ENCODE measurements at regions not wholly inside any gene's neighbourhood (a gene's known extent, or its start where the extent isn't known, plus 50 kb on each side); places are given as distances from the start of the nearest gene placed in this dataset.

- DNase-seq = no peak
Observed at GRCh38 chr6:8780653-8781052, 345.3 kb upstream of the SLC35B3 start.

- DNase-seq = no peak
Observed at GRCh38 chr6:8764733-8765132, 329.4 kb upstream of the SLC35B3 start.

- no peak for DNase-seq
Observed at GRCh38 chr6:8760951-8761350, 325.6 kb upstream of the SLC35B3 start.

- no peak for DNase-seq
Observed at GRCh38 chr6:8758412-8758811, 323.1 kb upstream of the SLC35B3 start.

DNA sequence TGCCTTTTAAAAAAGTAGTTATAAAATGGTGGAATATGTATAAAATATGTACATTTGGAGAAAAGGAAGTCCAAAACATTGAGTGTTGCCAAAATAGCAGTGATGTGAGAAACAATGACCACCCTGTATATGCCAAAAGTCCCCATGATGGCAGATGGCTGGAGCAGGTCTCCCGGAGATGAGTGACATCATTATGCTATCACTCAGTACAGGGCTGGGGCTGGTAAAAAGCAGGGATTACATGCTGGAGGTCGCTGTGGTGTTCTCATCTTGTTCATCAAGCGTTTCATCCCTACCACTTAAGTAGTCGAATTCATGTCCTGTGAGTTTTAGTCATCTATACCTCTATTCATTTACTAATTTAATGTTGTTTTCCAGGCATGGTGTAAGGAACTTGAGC, 315.3 kb upstream of the SLC35B3 start:
- DNase-seq = no peak

DNA sequence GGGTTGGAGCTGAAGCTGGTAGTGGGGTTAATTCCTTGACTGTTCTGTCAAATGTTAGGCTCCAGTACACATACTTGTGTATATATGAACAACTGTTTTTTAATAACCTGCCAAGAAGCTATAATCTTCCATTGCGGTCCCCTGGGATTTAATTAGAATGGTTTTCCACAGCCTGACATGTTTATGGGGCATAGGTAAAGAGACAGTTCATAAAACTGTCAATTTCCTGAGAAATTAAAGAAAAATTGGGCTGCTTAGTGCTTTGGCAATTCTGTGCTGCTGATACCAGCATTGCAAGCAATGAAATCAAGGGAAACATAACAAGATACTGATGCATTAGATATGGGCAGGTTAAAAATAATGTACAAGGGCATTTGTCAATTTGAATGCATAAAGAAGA, 314.1 kb upstream of the SLC35B3 start:
- no peak for DNase-seq

GRCh38 chr6:8743170-8743745, 307.9 kb upstream of the SLC35B3 start:
- no peak for DNase-seq

GRCh38 chr6:8739454-8739853, 304.1 kb upstream of the SLC35B3 start:
- DNase-seq = no peak

- no peak for DNase-seq
Observed at GRCh38 chr6:8738951-8739350, 303.6 kb upstream of the SLC35B3 start.

- DNase-seq = no peak
Observed at GRCh38 chr6:8736156-8736895, 301.0 kb upstream of the SLC35B3 start.

- no peak for DNase-seq
Observed at GRCh38 chr6:8733879-8734278, 298.5 kb upstream of the SLC35B3 start.

DNA sequence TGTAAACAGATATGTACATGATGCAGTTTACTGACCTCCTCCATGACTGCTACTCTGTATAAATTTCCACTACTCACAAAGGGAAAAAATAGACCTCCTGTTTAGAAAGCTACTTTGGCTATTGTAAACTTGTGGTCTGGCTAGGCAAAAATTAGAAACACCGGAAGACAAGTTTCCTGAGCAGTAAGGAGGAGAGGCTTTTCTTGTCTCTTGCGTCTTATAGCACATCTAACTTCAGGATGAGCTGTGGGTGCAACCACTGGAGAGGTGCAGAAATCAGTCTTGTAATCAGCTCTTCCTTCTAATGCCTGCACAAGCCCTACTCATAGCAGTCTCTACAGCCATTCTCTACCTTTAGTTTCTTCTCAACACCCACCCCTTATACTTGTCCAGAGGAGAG, 296.5 kb upstream of the SLC35B3 start:
- DNase-seq = no peak

GRCh38 chr6:8710668-8711431, 275.5 kb upstream of the SLC35B3 start:
- DNase-seq = no peak

DNA sequence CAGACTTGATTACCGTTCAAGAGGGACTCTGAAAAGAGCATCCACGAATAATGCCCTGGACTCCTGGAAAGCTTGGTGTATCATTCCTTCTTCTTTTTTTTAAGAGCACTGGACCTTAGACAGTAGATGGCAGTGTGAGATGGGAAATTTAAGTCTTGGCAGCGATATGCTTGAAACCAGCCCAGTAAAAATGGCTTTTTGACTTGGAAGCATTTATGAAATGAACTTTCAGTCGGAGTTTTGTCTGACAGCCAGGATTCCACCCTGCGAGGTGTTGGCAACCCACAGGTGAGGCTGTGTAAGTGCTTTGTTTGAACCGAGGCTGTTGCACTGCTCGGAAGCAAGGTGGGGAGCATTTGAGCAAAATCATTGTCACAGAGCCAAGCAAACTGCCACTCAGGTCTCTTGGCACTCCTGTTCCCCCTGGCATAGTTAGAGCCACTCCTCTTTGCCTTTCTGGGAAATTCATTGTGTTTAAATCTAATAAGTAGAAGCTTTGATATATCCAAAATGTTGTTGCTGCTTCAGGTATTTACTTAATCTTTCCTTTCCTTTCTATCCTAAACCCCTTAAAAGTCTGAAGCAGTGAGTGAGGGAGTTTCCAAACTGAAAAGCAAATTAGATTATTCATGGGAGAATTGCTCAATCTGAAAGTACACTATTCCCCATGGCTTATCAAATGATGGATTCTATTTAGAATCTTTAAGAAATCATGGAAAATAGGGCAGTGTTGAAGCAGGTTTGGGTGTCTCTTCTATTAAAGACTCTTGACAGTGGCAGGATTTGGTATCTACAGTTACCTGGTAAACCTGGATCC, 272.8 kb upstream of the SLC35B3 start:
- DNase-seq = no peak

- no peak for DNase-seq
Observed at GRCh38 chr6:8707369-8707768, 272.0 kb upstream of the SLC35B3 start.

- no peak for DNase-seq
Observed at GRCh38 chr6:8705435-8706020, 270.2 kb upstream of the SLC35B3 start.

- DNase-seq = no peak
Observed at GRCh38 chr6:8703059-8703458, 267.7 kb upstream of the SLC35B3 start.

DNA sequence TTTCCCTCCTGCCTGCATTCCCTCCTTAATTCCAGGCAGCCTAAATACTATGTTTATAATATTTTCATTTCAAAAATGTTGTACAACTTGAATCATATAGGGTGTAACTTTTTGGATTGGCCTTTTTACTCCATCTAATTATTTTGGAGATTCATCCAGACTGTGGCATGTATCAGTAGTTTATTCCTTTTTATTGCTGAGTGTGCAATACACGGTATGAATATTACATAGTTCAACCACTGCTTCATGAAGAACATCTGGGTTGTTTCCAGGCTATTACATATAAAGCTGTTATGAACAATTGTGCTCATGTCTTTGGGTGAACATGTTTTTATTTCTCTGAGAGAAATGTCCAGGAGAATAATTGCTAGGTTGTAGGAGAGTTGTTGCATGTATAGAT, 253.5 kb upstream of the SLC35B3 start:
- no peak for DNase-seq

- no peak for DNase-seq
Observed at GRCh38 chr6:8686077-8686476, 250.7 kb upstream of the SLC35B3 start.

- DNase-seq = no peak
Observed at GRCh38 chr6:8683204-8683603, 247.9 kb upstream of the SLC35B3 start.

DNA sequence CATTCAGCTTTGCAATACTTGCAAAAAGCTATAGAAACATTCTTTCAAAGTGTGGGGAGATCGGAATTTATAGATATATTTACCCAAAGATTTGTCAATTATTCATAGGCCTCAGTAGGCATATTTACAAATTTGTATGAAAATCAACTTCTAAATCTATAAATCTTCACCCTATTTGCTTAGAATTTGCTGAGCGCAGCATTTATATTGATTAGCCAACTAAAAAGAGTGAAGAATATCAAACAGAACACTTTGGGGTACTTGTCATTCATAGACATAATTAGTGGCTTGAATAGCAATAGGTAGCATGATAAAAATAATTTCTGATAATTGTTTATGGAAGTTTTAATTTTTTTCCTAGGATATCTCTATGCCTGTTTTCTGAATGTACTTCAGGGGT, 244.5 kb upstream of the SLC35B3 start:
- DNase-seq = no peak

- no peak for DNase-seq
Observed at GRCh38 chr6:8678466-8678865, 243.1 kb upstream of the SLC35B3 start.

DNA sequence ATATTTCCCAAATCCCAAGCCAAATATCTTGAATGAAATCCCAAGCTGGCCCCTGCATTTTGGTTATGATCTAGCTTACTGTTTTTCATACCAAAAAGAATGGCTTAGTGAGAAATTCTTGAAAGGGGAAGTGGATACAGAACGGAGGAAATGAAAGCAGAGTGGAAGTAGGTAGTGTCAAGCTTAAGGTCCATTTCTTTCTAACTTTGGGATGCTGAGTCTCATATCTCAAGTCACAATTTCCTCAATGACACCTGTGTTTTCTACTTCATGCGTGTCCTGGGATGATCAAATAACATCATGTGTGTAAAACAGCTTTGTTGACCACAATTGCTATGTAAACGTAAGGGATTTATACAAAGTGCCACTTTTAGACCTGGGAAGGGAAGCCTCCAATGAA, 238.8 kb upstream of the SLC35B3 start:
- no peak for DNase-seq
